ENCODE measurements at regions not wholly inside any gene's neighbourhood (a gene's known extent, or its start where the extent isn't known, plus 50 kb on each side); places are given as distances from the start of the nearest gene placed in this dataset.
A peak's percentile ranks its signal among the peaks of the same experiment; 100 is the strongest.
"Not testable (repeated sequence)": the region's sequence is repeated elsewhere in the genome, so short reads cannot be mapped to it uniquely, and the experiment has no call there.

- H3K27ac ChIP-seq (ENCODE audit: low read depth, low read length); H2AFZ ChIP-seq (ENCODE audit: low read length, unreplicated experiment); H3K4me3 ChIP-seq (ENCODE audit: low read depth, low read length); H3K36me3 ChIP-seq (ENCODE audit: insufficient read depth, low read length); H3K79me2 ChIP-seq (ENCODE audit: control insufficient read depth, insufficient read depth, low read length, unreplicated experiment); H3K4me1 ChIP-seq (ENCODE audit: control insufficient read depth, insufficient read depth, low read length, unreplicated experiment); H3K27me3 ChIP-seq (ENCODE audit: insufficient read depth, low read length): not testable (repeated sequence)
Measured at GRCh38 chr16:22572331-22573224, 61.9 kb downstream of the NPIPB5 start.

DNA sequence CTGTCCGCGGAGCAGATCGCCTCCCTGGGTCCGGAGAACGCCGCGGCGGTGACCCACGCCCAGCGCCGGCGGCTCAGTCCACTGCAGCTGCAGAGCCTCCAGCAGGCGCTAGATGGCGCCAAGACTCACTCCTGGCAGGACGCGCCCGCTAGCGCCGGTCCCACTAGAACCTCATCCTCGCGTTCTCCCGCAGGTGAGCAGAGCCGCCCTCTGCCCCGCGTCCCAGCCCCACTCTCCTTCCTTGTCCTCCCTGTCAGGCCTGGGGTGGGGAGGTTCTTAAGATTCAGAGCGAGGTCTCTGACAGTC, 62.5 kb downstream of the NPIPB5 start:
- not testable (repeated sequence) for H3K79me2 ChIP-seq (ENCODE audit: control insufficient read depth, insufficient read depth, low read length, unreplicated experiment); H3K27ac ChIP-seq (ENCODE audit: low read depth, low read length); H3K36me3 ChIP-seq (ENCODE audit: insufficient read depth, low read length); H3K4me1 ChIP-seq (ENCODE audit: control insufficient read depth, insufficient read depth, low read length, unreplicated experiment); H2AFZ ChIP-seq (ENCODE audit: low read length, unreplicated experiment); H3K4me3 ChIP-seq (ENCODE audit: low read depth, low read length); H3K27me3 ChIP-seq (ENCODE audit: insufficient read depth, low read length)

- H3K36me3 ChIP-seq (ENCODE audit: insufficient read depth, low read length); H2AFZ ChIP-seq (ENCODE audit: low read length, unreplicated experiment); H3K79me2 ChIP-seq (ENCODE audit: control insufficient read depth, insufficient read depth, low read length, unreplicated experiment); H3K4me3 ChIP-seq (ENCODE audit: low read depth, low read length); H3K27me3 ChIP-seq (ENCODE audit: insufficient read depth, low read length); H3K4me1 ChIP-seq (ENCODE audit: control insufficient read depth, insufficient read depth, low read length, unreplicated experiment); H3K27ac ChIP-seq (ENCODE audit: low read depth, low read length): not testable (repeated sequence)
Measured at GRCh38 chr16:22576506-22576905, 65.8 kb downstream of the NPIPB5 start.

DNA sequence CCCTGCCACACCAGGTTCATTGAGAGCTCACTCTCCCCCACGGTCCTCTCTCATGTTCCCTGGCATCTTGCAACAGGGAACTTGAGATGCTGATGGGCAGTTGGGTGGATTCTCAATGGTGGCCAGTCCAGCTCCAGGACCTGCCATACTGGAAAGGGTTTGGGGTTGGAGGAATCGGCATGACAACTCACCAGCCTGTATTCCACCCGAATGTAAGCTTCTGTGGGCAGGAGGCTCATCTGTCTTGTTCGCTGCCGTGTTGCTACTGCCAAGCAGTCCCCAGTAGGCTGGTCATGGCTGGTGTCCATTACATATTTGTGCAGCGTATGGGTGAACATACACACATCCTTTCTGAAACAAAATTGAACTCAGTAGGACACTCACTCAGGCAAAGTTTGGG, 72.5 kb downstream of the NPIPB5 start:
- H3K4me3 ChIP-seq (ENCODE audit: low read depth, low read length); H3K36me3 ChIP-seq (ENCODE audit: insufficient read depth, low read length); H3K27ac ChIP-seq (ENCODE audit: low read depth, low read length); H3K4me1 ChIP-seq (ENCODE audit: control insufficient read depth, insufficient read depth, low read length, unreplicated experiment); H2AFZ ChIP-seq (ENCODE audit: low read length, unreplicated experiment); H3K27me3 ChIP-seq (ENCODE audit: insufficient read depth, low read length); H3K79me2 ChIP-seq (ENCODE audit: control insufficient read depth, insufficient read depth, low read length, unreplicated experiment): not testable (repeated sequence)

GRCh38 chr16:22584459-22584858, 73.8 kb downstream of the NPIPB5 start:
- not testable (repeated sequence) for H3K27ac ChIP-seq (ENCODE audit: low read depth, low read length)

DNA sequence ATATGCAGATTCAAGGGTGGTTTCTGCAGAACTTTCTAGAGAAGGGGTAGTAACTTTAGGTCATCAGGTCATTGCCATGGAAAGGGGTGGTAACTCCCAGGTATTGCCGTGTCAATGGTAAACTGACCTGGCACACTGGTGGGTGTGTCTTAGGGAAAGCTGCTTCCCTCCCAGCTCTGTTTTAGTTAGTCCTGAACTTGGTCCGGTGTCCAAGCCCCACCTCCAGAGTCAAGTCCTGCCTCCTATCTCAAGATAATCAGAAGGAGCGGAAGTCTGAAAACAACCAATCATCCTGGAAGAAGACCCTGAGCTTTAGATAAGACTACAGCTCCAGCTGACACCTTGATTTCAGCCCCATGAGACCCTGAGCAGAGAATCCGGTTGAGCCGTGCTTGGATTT, 74.2 kb downstream of the NPIPB5 start:
- H3K27me3 ChIP-seq (ENCODE audit: insufficient read depth, low read length); H3K27ac ChIP-seq (ENCODE audit: low read depth, low read length); H3K4me3 ChIP-seq (ENCODE audit: low read depth, low read length); H2AFZ ChIP-seq (ENCODE audit: low read length, unreplicated experiment); H3K36me3 ChIP-seq (ENCODE audit: insufficient read depth, low read length); H3K4me1 ChIP-seq (ENCODE audit: control insufficient read depth, insufficient read depth, low read length, unreplicated experiment); H3K79me2 ChIP-seq (ENCODE audit: control insufficient read depth, insufficient read depth, low read length, unreplicated experiment): not testable (repeated sequence)

More at GRCh38 chr16:22584459-22584858, 73.8 kb downstream of the NPIPB5 start:
- not testable (repeated sequence) for H3K79me2 ChIP-seq (ENCODE audit: control insufficient read depth, insufficient read depth, low read length, unreplicated experiment); H3K4me1 ChIP-seq (ENCODE audit: control insufficient read depth, insufficient read depth, low read length, unreplicated experiment); H2AFZ ChIP-seq (ENCODE audit: low read length, unreplicated experiment); H3K27me3 ChIP-seq (ENCODE audit: insufficient read depth, low read length); H3K4me3 ChIP-seq (ENCODE audit: low read depth, low read length); H3K36me3 ChIP-seq (ENCODE audit: insufficient read depth, low read length)

DNA sequence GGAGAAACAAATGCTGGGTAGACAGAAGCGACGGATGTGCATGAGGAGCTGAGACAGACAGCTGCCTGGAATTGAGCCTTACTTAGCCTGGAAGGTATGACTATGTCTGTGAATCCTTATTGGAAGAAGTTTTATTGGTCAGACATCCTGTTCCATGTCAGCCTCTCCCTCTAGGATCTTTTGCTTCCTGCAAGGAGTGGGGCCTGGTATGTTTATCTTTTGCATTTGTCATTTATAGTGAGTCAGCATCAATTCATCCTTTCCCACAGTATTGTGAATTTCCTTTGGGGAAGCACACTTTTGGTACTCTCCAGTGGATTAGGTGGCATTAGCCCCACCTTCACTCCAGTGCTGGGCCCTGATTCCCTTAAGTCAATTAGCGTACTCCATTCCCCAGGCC, 74.7 kb downstream of the NPIPB5 start:
- not testable (repeated sequence) for H3K4me1 ChIP-seq (ENCODE audit: control insufficient read depth, insufficient read depth, low read length, unreplicated experiment); H3K27me3 ChIP-seq (ENCODE audit: insufficient read depth, low read length); H2AFZ ChIP-seq (ENCODE audit: low read length, unreplicated experiment); H3K79me2 ChIP-seq (ENCODE audit: control insufficient read depth, insufficient read depth, low read length, unreplicated experiment); H3K36me3 ChIP-seq (ENCODE audit: insufficient read depth, low read length); H3K4me3 ChIP-seq (ENCODE audit: low read depth, low read length)
- 0 out of 2 replicates have a peak overlapping the region, but pooled peaks have one; percentile 48 for H3K27ac ChIP-seq (ENCODE audit: low read depth, low read length)

- not testable (repeated sequence) for H3K36me3 ChIP-seq (ENCODE audit: insufficient read depth, low read length); H3K4me1 ChIP-seq (ENCODE audit: control insufficient read depth, insufficient read depth, low read length, unreplicated experiment); H3K27me3 ChIP-seq (ENCODE audit: insufficient read depth, low read length); H3K27ac ChIP-seq (ENCODE audit: low read depth, low read length); H2AFZ ChIP-seq (ENCODE audit: low read length, unreplicated experiment); H3K4me3 ChIP-seq (ENCODE audit: low read depth, low read length); H3K79me2 ChIP-seq (ENCODE audit: control insufficient read depth, insufficient read depth, low read length, unreplicated experiment)
Measured at GRCh38 chr16:22586732-22587131, 76.0 kb downstream of the NPIPB5 start.

DNA sequence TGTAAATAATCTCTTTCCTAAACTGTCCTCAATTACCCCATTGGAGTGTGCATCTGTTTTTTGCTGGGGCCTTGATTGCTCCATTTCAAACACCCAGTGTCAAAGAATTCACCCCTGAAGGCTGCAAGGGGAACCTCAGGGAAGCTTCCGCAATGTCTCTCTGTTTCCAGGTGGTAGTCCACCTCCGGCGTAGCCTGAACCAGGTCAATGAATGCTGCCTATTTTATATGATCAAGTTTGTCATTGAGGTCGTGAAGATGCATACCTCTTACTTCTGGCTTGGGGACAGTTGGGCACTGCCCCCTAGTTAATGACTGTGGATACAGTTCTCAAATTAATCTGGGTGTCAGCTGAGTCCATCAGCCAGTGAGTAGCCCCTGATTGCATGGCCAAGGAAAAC, 79.1 kb downstream of the NPIPB5 start:
- H2AFZ ChIP-seq (ENCODE audit: low read length, unreplicated experiment); H3K36me3 ChIP-seq (ENCODE audit: insufficient read depth, low read length); H3K4me1 ChIP-seq (ENCODE audit: control insufficient read depth, insufficient read depth, low read length, unreplicated experiment); H3K79me2 ChIP-seq (ENCODE audit: control insufficient read depth, insufficient read depth, low read length, unreplicated experiment); H3K4me3 ChIP-seq (ENCODE audit: low read depth, low read length); H3K27me3 ChIP-seq (ENCODE audit: insufficient read depth, low read length); H3K27ac ChIP-seq (ENCODE audit: low read depth, low read length): not testable (repeated sequence)

DNA sequence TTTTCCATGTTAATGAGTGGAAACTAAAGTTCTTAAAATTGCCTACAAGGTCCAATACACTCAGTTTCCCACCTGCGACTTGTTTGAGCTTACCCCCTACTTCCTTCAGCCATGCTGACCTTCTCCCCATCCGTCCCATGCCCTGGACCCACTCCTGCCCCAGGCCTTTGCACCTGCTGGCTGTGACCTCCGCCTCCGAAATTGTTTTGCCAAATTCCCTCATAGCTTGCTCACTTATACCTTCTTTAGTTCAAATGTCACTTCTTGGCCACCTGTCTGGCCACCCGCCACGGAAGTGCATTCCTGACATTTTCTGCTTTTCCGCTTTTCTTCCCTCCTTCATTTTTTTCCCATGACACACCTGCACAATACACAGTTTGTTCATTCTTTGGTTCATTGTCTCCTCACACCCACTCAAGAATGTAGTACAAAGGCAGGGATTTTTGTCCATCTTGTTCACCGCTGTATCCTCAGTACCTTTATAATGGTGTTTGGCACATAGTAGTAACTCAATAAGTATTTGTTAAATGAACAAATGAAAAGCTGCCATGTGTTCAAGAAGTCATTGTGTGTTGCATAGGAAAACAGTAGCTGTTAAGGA, 85.9 kb downstream of the NPIPB5 start:
- not testable (repeated sequence) for H3K4me3 ChIP-seq (ENCODE audit: low read depth, low read length); H3K27ac ChIP-seq (ENCODE audit: low read depth, low read length); H3K4me1 ChIP-seq (ENCODE audit: control insufficient read depth, insufficient read depth, low read length, unreplicated experiment); H3K79me2 ChIP-seq (ENCODE audit: control insufficient read depth, insufficient read depth, low read length, unreplicated experiment); H3K27me3 ChIP-seq (ENCODE audit: insufficient read depth, low read length); H2AFZ ChIP-seq (ENCODE audit: low read length, unreplicated experiment); H3K36me3 ChIP-seq (ENCODE audit: insufficient read depth, low read length)

GRCh38 chr16:22603744-22604143, 93.1 kb downstream of the NPIPB5 start:
- H2AFZ ChIP-seq (ENCODE audit: low read length, unreplicated experiment); H3K4me1 ChIP-seq (ENCODE audit: control insufficient read depth, insufficient read depth, low read length, unreplicated experiment); H3K27me3 ChIP-seq (ENCODE audit: insufficient read depth, low read length); H3K4me3 ChIP-seq (ENCODE audit: low read depth, low read length); H3K27ac ChIP-seq (ENCODE audit: low read depth, low read length); H3K79me2 ChIP-seq (ENCODE audit: control insufficient read depth, insufficient read depth, low read length, unreplicated experiment); H3K36me3 ChIP-seq (ENCODE audit: insufficient read depth, low read length): not testable (repeated sequence)

Data from ACC112 (cell line).